ENCODE measurements at regions not wholly inside any gene's neighbourhood (a gene's known extent, or its start where the extent isn't known, plus 50 kb on each side); places are given as distances from the start of the nearest gene placed in this dataset.

DNA sequence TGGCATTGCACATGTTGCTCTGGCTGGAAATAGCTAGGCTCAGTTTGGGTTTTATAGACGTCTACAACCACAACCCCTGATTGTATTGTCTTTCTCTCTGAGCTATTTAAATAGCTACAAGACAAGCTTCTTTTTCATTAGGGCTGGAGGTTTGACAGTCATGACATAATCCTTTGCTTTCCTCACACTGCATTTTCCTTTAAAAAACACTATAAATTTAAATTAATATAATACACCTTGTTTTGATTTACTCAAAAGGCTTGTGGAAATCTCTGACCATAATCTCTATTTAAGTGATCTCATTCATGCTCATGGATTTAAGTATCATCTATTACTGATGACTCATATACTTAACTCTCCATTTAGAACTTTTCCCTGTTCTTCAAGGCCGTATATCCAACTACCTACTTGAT, 50.4 kb upstream of the PTGFR start:
- Histone ChIP-seq H3K9me3 (ENCODE audit: insufficient read depth, low read length) (no peaks in the 10 kb centered on the region), H3K27ac (ENCODE audit: low read length) (no peak overlapping the region), H3K4me3 (ENCODE audit: low read length) (no peak overlapping the region), H4K20me1 (ENCODE audit: insufficient read depth, low read length) (no peaks in the 10 kb centered on the region), H3K4me1 (ENCODE audit: low read length) (no peaks in the 10 kb centered on the region), H3K79me2 (ENCODE audit: low read length) (no peaks in the 10 kb centered on the region), H3K9ac (ENCODE audit: low read length) (no peak overlapping the region), H3K36me3 (replicated peaks; ENCODE audit: low read depth, low read length) (no peaks in the 10 kb centered on the region), H3K27me3 (ENCODE audit: low read depth, low read length) (no peaks in the 10 kb centered on the region), H2AFZ (ENCODE audit: low read depth, low read length) (no peak overlapping the region), H3K4me2 (ENCODE audit: low read length) (no peak overlapping the region)
- TF ChIP-seq EZH2phosphoT487 (IDR thresholded peaks at IDR 0.05; ENCODE audit: low read depth) (no peak), CTCF (IDR thresholded peaks at IDR 0.05; ENCODE audit: low read depth, low read length) (no peak)

All from OCI-LY3 (cell line).